MM.1S (cell line): ENCODE measurements at regions not wholly inside any gene's neighbourhood (a gene's known extent, or its start where the extent isn't known, plus 50 kb on each side); places are given as distances from the start of the nearest gene placed in this dataset.
"Not testable (repeated sequence)": the region's sequence is repeated elsewhere in the genome, so short reads cannot be mapped to it uniquely, and the experiment has no call there.

Source experiments
- EZH2 ChIP-seq: fragments of 300-600 bp; sonication (generic); optimal IDR thresholded peaks from 2 replicates; pipeline ENCODE3; 2017; ENCODE audit warnings: low read depth, mild to moderate bottlenecking, antibody characterized with exemption, low read length, mixed read lengths
- EZH2phosphoT487 ChIP-seq: fragments of 300-600 bp; sonication (generic); IDR thresholded peaks from 2 replicates; pipeline ENCODE4 v1.6.1; 2018; ENCODE audit warnings: antibody characterized with exemption, low read length
- TF ChIP-seq, protein P1 (sequence below): fragments of 300-600 bp; sonication (generic); IDR thresholded peaks from 2 replicates; pipeline ENCODE4 v1.5.1; 2016; ENCODE audit warnings: antibody characterized with exemption, low read length, mixed read lengths

DNA sequence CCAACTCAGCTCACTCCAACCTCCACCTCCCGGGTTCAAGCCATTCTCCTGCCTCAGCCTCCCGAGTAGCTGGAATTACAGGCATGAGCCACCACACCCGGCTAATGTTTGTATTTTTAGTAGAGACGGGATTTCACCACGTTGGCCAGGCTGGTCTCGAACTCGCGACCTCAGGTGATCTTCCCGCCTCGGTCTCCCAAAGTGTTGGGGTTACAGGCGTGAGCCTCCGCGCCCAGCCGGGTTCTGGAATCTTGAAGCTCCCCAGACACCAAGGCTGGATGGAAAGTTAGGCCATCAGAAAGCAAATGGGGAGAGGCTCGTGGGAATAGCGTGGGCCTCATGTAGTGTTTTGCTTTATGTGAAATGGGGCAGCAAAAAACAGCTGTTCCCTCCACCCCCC is 81.0 kb upstream of the PPP2R3B start:
- TF ChIP-seq, protein P1, sequence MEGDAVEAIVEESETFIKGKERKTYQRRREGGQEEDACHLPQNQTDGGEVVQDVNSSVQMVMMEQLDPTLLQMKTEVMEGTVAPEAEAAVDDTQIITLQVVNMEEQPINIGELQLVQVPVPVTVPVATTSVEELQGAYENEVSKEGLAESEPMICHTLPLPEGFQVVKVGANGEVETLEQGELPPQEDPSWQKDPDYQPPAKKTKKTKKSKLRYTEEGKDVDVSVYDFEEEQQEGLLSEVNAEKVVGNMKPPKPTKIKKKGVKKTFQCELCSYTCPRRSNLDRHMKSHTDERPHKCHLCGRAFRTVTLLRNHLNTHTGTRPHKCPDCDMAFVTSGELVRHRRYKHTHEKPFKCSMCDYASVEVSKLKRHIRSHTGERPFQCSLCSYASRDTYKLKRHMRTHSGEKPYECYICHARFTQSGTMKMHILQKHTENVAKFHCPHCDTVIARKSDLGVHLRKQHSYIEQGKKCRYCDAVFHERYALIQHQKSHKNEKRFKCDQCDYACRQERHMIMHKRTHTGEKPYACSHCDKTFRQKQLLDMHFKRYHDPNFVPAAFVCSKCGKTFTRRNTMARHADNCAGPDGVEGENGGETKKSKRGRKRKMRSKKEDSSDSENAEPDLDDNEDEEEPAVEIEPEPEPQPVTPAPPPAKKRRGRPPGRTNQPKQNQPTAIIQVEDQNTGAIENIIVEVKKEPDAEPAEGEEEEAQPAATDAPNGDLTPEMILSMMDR, result not testable (repeated sequence)
- TF ChIP-seq EZH2, EZH2phosphoT487: not testable (repeated sequence)
